B cell (primary cell): ENCODE measurements at regions not wholly inside any gene's neighbourhood (a gene's known extent, or its start where the extent isn't known, plus 50 kb on each side); places are given as distances from the start of the nearest gene placed in this dataset.

Source experiments
- EZH2 ChIP-seq: IDR thresholded peaks from 2 replicates; pipeline ENCODE4 v1.6.1; 2012; ENCODE audit warnings: borderline replicate concordance, low read depth, mild to moderate bottlenecking, moderate library complexity, low read length; ENCODE audit not compliant: insufficient read depth, poor library complexity, severe bottlenecking
- TF ChIP-seq, protein P1 (sequence below): fragments of 200-600 bp; IDR thresholded peaks from one replicate; pipeline ENCODE4 v1.8.0; 2022; ENCODE audit warnings: antibody characterized with exemption, mild to moderate bottlenecking

DNA sequence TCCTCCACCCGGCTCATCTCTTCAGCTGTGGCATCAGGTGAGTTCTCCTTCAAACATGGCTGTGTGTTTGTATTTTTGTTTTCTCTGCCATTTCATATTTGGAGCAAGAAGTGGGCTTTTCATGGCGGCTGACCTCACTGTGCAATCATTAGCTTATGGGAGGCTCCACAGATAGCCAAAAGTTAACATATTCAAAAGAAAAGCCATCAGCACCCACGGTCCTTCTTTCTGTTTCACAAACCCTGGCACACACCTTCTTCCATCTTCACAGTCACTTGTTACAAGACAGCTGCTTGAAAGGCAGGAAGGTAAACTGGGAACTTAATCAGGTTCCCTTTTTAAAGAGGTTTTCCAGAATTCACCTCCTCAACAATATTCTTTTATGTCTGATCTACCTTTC, 69.3 kb upstream of the ATP12A start:
- TF ChIP-seq, protein P1, sequence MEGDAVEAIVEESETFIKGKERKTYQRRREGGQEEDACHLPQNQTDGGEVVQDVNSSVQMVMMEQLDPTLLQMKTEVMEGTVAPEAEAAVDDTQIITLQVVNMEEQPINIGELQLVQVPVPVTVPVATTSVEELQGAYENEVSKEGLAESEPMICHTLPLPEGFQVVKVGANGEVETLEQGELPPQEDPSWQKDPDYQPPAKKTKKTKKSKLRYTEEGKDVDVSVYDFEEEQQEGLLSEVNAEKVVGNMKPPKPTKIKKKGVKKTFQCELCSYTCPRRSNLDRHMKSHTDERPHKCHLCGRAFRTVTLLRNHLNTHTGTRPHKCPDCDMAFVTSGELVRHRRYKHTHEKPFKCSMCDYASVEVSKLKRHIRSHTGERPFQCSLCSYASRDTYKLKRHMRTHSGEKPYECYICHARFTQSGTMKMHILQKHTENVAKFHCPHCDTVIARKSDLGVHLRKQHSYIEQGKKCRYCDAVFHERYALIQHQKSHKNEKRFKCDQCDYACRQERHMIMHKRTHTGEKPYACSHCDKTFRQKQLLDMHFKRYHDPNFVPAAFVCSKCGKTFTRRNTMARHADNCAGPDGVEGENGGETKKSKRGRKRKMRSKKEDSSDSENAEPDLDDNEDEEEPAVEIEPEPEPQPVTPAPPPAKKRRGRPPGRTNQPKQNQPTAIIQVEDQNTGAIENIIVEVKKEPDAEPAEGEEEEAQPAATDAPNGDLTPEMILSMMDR: no peak
- TF ChIP-seq EZH2: no peak
